Neural cell (in vitro differentiated cells): ENCODE measurements at regions not wholly inside any gene's neighbourhood (a gene's known extent, or its start where the extent isn't known, plus 50 kb on each side); places are given as distances from the start of the nearest gene placed in this dataset.

Experiments used
- H2AFZ ChIP-seq: fragments of 200-600, 300-800 bp; sonication (generic), shearing (Covaris generic); 2 replicates; pipeline ENCODE4 v1.6.0; 2014; ENCODE audit warnings: low read depth, mild to moderate bottlenecking, antibody characterized with exemption, low read length, moderate library complexity
- H3F3A ChIP-seq: fragments of 200-600 bp; shearing (Covaris generic); 2 replicates; pipeline ENCODE4 v1.6.1; 2016; ENCODE audit warnings: mild to moderate bottlenecking, moderate library complexity, mixed read lengths, antibody characterized with exemption, low read length; ENCODE audit not compliant: insufficient read depth, poor library complexity, severe bottlenecking
- H3K27ac ChIP-seq: fragments of 200-600, 300-800 bp; sonication (generic), shearing (Covaris generic); 2 replicates; pipeline ENCODE4 v1.5.1; 2014; ENCODE audit warnings: mild to moderate bottlenecking, low read length, moderate library complexity
- H3K27me3 ChIP-seq: fragments of 300-800, 200-600 bp; sonication (generic), shearing (Covaris generic); 2 replicates; pipeline ENCODE4 v1.6.0; 2014; ENCODE audit warnings: mild to moderate bottlenecking, low read depth, low read length, moderate library complexity; ENCODE audit not compliant: insufficient read depth
- H3K36me3 ChIP-seq: fragments of 300-800, 200-600 bp; sonication (generic), shearing (Covaris generic); 2 replicates; pipeline ENCODE4 v1.5.1; 2014; ENCODE audit warnings: mild to moderate bottlenecking, antibody characterized with exemption, low read length, moderate library complexity; ENCODE audit not compliant: insufficient read depth
- H3K4me2 ChIP-seq: fragments of 300-800, 200-600 bp; sonication (generic), shearing (Covaris generic); 2 replicates; pipeline ENCODE4 v1.6.0; 2014; ENCODE audit warnings: mild to moderate bottlenecking, low read length
- H3K4me3 ChIP-seq: fragments of 300-800, 200-600 bp; sonication (generic), shearing (Covaris generic); 2 replicates; pipeline ENCODE4 v1.5.1; 2014; ENCODE audit warnings: mild to moderate bottlenecking, low read length, moderate library complexity
- H3K79me2 ChIP-seq: fragments of 200-600 bp; shearing (Covaris generic); replicated peaks from 2 replicates; pipeline ENCODE4 v1.6.0; 2014; ENCODE audit warnings: mild to moderate bottlenecking, low read length, moderate library complexity; ENCODE audit not compliant: insufficient read depth
- H3K9ac ChIP-seq: fragments of 300-800, 200-600 bp; sonication (generic), shearing (Covaris generic); 2 replicates; pipeline ENCODE4 v1.6.1; 2016; ENCODE audit warnings: mild to moderate bottlenecking, low read length, mixed read lengths
- H3K9me2 ChIP-seq: fragments of 200-600 bp; shearing (Covaris generic); 2 replicates; pipeline ENCODE4 v1.6.1; 2016; ENCODE audit warnings: mild to moderate bottlenecking, low read length, mixed read lengths; ENCODE audit not compliant: insufficient read depth
- H3K9me3 ChIP-seq: fragments of 200-600, 300-800 bp; sonication (generic), shearing (Covaris generic); 2 replicates; pipeline ENCODE4 v1.6.1; 2016; ENCODE audit warnings: mild to moderate bottlenecking, mixed run types, low read length, moderate library complexity, mixed read lengths
- H4K20me1 ChIP-seq: fragments of 200-600 bp; shearing (Covaris generic); 2 replicates; pipeline ENCODE4 v1.6.1; 2016; ENCODE audit warnings: mild to moderate bottlenecking, mixed run types; ENCODE audit not compliant: insufficient read depth
- EP300 ChIP-seq: fragments of 450-650 bp; conservative IDR thresholded peaks from 2 replicates; pipeline ENCODE4 v1.6.1; 2014; ENCODE audit warnings: antibody characterized with exemption, mild to moderate bottlenecking, moderate library complexity; ENCODE audit not compliant: poor library complexity, severe bottlenecking
- EZH2 ChIP-seq: fragments of 200-600, 300-800 bp; shearing (Covaris generic), sonication (generic); IDR thresholded peaks from 2 replicates; pipeline ENCODE4 v1.6.1; 2014; ENCODE audit warnings: antibody characterized with exemption, low read length, borderline replicate concordance, mild to moderate bottlenecking; ENCODE audit not compliant: insufficient read depth, poor library complexity, severe bottlenecking
- MXI1 ChIP-seq: fragments of 450-650 bp; conservative IDR thresholded peaks from 2 replicates; pipeline ENCODE4 v1.6.1; 2014; ENCODE audit warnings: antibody characterized with exemption, mild to moderate bottlenecking; ENCODE audit not compliant: poor library complexity, severe bottlenecking
- POLR2AphosphoS5 ChIP-seq: IDR thresholded peaks from 2 replicates; pipeline ENCODE4 v1.6.1; 2012
- RAD21 ChIP-seq: fragments of 450-650 bp; conservative IDR thresholded peaks from 2 replicates; pipeline ENCODE4 v1.6.1; 2014; ENCODE audit warnings: antibody characterized with exemption, mild to moderate bottlenecking, moderate library complexity
- SMC3 ChIP-seq: fragments of 450-650 bp; conservative IDR thresholded peaks from 2 replicates; pipeline ENCODE4 v1.6.1; 2014; ENCODE audit warnings: antibody characterized with exemption, mild to moderate bottlenecking, moderate library complexity; ENCODE audit not compliant: poor library complexity
- TAF1 ChIP-seq: IDR thresholded peaks from 2 replicates; pipeline ENCODE4 v1.6.1; 2012; ENCODE audit warnings: low read depth
- TF ChIP-seq, protein P1 (sequence below): fragments of 450-650 bp; IDR thresholded peaks from 2 replicates; pipeline ENCODE4 v1.5.1; 2014; ENCODE audit warnings: antibody characterized with exemption, mild to moderate bottlenecking, moderate library complexity; ENCODE audit not compliant: poor library complexity, severe bottlenecking
- TF ChIP-seq, protein P2 (sequence below): IDR thresholded peaks from 2 replicates; pipeline ENCODE4 v1.6.1; 2012; ENCODE audit warnings: borderline replicate concordance

DNA sequence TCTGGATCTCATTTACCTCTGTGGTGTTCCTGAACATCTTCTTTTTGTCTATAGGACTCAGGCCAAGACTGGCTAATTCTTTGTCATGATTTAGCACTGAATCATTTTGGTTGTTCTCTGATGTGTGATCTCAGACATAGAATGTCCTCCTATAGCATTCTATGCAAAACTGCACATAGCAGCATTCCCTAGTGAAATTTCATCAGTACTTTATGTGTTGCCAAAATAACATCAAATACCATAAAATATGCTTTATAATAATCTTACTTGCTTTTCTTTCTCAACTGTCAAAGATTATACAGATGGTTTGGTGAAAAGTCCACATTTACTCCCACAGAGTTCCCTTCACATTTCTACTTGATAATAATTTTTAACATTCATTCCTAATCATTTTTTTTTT is 115.7 kb upstream of the MPDZ start:
- Histone ChIP-seq H4K20me1 (no peaks in the 10 kb centered on the region), H2AFZ (no peak overlapping the region), H3K9me3 (no peaks in the 10 kb centered on the region), H3K27me3 (no peaks in the 10 kb centered on the region), H3K9ac (no peak overlapping the region), H3F3A (no peaks in the 10 kb centered on the region), H3K9me2 (no peaks in the 10 kb centered on the region), H3K4me3 (no peak overlapping the region), H3K27ac (no peak overlapping the region), H3K79me2 (no peaks in the 10 kb centered on the region), H3K4me2 (no peak overlapping the region), H3K36me3 (no peaks in the 10 kb centered on the region)
- TF ChIP-seq SMC3 (no peak), EP300 (no peak), MXI1 (no peak), TAF1 (no peak), POLR2AphosphoS5 (no peak)
- TF ChIP-seq, protein P1, sequence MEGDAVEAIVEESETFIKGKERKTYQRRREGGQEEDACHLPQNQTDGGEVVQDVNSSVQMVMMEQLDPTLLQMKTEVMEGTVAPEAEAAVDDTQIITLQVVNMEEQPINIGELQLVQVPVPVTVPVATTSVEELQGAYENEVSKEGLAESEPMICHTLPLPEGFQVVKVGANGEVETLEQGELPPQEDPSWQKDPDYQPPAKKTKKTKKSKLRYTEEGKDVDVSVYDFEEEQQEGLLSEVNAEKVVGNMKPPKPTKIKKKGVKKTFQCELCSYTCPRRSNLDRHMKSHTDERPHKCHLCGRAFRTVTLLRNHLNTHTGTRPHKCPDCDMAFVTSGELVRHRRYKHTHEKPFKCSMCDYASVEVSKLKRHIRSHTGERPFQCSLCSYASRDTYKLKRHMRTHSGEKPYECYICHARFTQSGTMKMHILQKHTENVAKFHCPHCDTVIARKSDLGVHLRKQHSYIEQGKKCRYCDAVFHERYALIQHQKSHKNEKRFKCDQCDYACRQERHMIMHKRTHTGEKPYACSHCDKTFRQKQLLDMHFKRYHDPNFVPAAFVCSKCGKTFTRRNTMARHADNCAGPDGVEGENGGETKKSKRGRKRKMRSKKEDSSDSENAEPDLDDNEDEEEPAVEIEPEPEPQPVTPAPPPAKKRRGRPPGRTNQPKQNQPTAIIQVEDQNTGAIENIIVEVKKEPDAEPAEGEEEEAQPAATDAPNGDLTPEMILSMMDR: no peak

DNA sequence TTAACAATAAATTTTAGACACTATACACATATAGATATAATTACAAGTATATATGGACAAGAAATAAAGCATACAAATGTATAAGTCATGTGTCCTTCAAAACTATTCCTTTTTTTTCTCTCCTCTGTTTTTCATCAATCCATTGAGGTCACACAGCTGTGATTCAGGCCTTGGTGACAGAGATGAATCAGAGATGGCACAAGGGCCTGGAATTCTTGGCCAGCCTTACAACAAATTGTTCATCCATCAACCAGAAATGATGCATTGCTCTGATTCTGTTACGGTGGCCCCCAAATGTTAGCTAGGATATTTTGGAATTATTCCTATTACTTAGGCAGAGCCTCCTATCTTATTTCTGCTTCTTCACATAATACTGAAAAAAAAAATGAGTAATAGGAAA is 108.7 kb upstream of the MPDZ start:
- no peak overlapping the region for H3K4me2 ChIP-seq

More for the DNA sequence above, 108.7 kb upstream of the MPDZ start:
- Histone ChIP-seq H3K27ac (no peak overlapping the region), H4K20me1 (no peaks in the 10 kb centered on the region), H3K27me3 (no peaks in the 10 kb centered on the region), H3K36me3 (no peaks in the 10 kb centered on the region), H3K4me3 (no peak overlapping the region), H3K9me2 (no peaks in the 10 kb centered on the region), H3K9ac (no peak overlapping the region), H3F3A (no peaks in the 10 kb centered on the region), H2AFZ (no peak overlapping the region), H3K79me2 (no peaks in the 10 kb centered on the region), H3K9me3 (peaks cover 5% of the 10 kb centered on the region)
- TF ChIP-seq EZH2 (no peak), RAD21 (no peak), SMC3 (no peak), EP300 (no peak), TAF1 (no peak), POLR2AphosphoS5 (no peak), MXI1 (no peak)
- TF ChIP-seq, protein P1: no peak
- TF ChIP-seq, protein P2, sequence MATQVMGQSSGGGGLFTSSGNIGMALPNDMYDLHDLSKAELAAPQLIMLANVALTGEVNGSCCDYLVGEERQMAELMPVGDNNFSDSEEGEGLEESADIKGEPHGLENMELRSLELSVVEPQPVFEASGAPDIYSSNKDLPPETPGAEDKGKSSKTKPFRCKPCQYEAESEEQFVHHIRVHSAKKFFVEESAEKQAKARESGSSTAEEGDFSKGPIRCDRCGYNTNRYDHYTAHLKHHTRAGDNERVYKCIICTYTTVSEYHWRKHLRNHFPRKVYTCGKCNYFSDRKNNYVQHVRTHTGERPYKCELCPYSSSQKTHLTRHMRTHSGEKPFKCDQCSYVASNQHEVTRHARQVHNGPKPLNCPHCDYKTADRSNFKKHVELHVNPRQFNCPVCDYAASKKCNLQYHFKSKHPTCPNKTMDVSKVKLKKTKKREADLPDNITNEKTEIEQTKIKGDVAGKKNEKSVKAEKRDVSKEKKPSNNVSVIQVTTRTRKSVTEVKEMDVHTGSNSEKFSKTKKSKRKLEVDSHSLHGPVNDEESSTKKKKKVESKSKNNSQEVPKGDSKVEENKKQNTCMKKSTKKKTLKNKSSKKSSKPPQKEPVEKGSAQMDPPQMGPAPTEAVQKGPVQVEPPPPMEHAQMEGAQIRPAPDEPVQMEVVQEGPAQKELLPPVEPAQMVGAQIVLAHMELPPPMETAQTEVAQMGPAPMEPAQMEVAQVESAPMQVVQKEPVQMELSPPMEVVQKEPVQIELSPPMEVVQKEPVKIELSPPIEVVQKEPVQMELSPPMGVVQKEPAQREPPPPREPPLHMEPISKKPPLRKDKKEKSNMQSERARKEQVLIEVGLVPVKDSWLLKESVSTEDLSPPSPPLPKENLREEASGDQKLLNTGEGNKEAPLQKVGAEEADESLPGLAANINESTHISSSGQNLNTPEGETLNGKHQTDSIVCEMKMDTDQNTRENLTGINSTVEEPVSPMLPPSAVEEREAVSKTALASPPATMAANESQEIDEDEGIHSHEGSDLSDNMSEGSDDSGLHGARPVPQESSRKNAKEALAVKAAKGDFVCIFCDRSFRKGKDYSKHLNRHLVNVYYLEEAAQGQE: no peak
